Adrenal gland (tissue), 9 donors: ENCODE measurements at regions not wholly inside any gene's neighbourhood (a gene's known extent, or its start where the extent isn't known, plus 50 kb on each side); places are given as distances from the start of the nearest gene placed in this dataset.

Experiments used
- DNase-seq, 7 donors: peaks; one replicate each; pipeline ENCODE4 v3.0.0-alpha.2; 2019 to 2020
- H3K27ac ChIP-seq, 5 donors: fragments of 200-600 bp; sonication (generic) in 4 of 5; 1 replicate in 3 of 5; 2 replicates in 2 of 5; pipeline versions ENCODE4 v1.5.1 to v1.8.0; 2016 to 2020; ENCODE audit warnings: mild to moderate bottlenecking in 1 of 5
- H3K27me3 ChIP-seq: fragments of 200-600 bp; 2 replicates; pipeline ENCODE4 v1.8.0; 2021
- H3K36me3 ChIP-seq, 2 donors: fragments of 200-600 bp; replicated peaks in 1 of 2; 1 replicate in 1 of 2; 2 replicates in 1 of 2; pipeline versions ENCODE4 v1.5.1 to v1.8.0; 2018 to 2022
- H3K4me1 ChIP-seq, 2 donors: fragments of 200-600 bp; replicated peaks in 1 of 2; 1 replicate in 1 of 2; 2 replicates in 1 of 2; pipeline versions ENCODE4 v1.5.1 to v1.8.0; 2018 to 2021
- H3K4me3 ChIP-seq, 4 donors: fragments of 200-600 bp; sonication (generic) in 3 of 4; one replicate each; pipeline ENCODE4 v1.5.1; 2016 to 2018
- H3K9me3 ChIP-seq, 3 donors: fragments of 200-600 bp; sonication (generic) in 1 of 3; replicated peaks in 1 of 3; 1 replicate in 2 of 3; 2 replicates in 1 of 3; pipeline versions ENCODE4 v1.5.1 to v1.8.0; 2016 to 2021
- CTCF ChIP-seq, 6 experiments: fragments of 450-650 bp in 4 of 6; fragments of 200-600 bp in 2 of 6; sonication (generic) in 1 of 6; IDR thresholded peaks; 1 replicate in 5 of 6; 2 replicates in 1 of 6; pipeline versions ENCODE4 v1.5.1 to v1.8.0; 2016 to 2021; ENCODE audit warnings: antibody characterized with exemption in 6 of 6, mild to moderate bottlenecking in 2 of 6, moderate library complexity in 1 of 6
- POLR2A ChIP-seq, 2 donors: fragments of 450-650 bp; IDR thresholded peaks; one replicate each; pipeline ENCODE4 v1.6.1; 2017; ENCODE audit warnings: antibody characterized with exemption in 2 of 2, mild to moderate bottlenecking in 2 of 2, moderate library complexity in 1 of 2
- WGBS, 4 donors: extraction: QIAGEN DNeasy Blood & Tissue Kit in 2 of 4; methylation state at CpG; one replicate each; pipeline versions ENCODE4 v1.1.5 to v1.1.7; 2013 to 2017; 5-methylcytosine and 5-hydroxymethylcytosine counted together
- intact Hi-C, 2 donors: fragments of 100-400 bp; cut with DNase I; formaldehyde crosslinking; loops; one replicate each; pipeline versions ENCODE4 v1.14.1 to v1.15.0; 2022 to 2023
- small RNA-seq, 2 donors: library from RNA; depleted of rRNA; stranded (forward); fragments of <200 nt; gene quantifications; one replicate each; pipeline ENCODE3, GENCODE V24; 2016
- donor health status: healthy with polysubstance abuse.
- donor health status: Bipolar disorder and iron deficiency.
- donor health status: DM: yes; HTN: yes; CAD: no.
- donor health status: DM: no; HTN: no; CAD: no.
- donor health status: DM: no; HTN: no; CAD: no.

DNA sequence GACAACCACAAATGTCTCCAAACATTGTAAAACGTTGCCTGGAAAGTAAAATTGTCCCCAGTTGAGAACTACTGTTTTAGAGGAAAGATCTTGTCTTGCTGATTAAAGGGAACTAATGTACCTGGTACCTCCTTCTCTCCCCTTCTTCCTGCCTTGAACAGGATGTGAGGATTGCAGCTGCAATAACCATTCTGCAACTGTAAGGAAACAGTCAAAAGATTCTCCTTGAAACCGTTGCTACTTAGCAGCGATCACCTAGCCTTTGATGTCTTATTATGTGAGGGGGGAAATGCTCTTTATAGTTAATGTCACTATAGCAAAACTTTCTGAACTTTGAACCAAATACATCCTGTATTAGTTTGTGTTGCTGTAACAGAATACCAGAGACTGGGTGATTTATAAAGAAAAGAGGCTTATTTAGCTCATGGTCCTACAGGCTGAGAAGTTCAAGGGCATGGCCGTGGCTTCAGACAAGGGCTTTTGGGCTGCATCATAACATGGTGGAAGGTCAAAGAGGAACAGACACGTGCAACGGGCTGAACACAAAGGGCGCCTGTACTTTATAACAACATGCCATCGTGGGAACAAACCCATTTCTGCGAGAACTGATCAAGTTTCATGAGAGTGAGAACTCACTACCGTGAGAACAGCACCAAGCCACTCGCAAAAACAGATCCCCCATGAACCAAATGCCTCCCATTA, 54.2 kb upstream of the PARD3 start:
- TF ChIP-seq CTCF (IDR thresholded peaks at IDR 0.05) (no peak), POLR2A (IDR thresholded peaks at IDR 0.05) (no peak)
- Histone ChIP-seq H3K9me3 (no peaks in the 10 kb centered on the region), H3K4me3 (no peak overlapping the region), H3K27ac (no peak overlapping the region), H3K36me3 (no peaks in the 10 kb centered on the region), H3K27me3 (no peaks in the 10 kb centered on the region), H3K4me1 (peaks cover 0 to 7% of the 10 kb centered on the region in 2 donors)
- 30 to 47% (median 42%) methylated on average over 11 of the region's 11 CpGs for WGBS, 4 donors
- peak in 2 of 7 donors; percentile 8 to 17 for DNase-seq
- intact Hi-C loops = no loop called here

DNA sequence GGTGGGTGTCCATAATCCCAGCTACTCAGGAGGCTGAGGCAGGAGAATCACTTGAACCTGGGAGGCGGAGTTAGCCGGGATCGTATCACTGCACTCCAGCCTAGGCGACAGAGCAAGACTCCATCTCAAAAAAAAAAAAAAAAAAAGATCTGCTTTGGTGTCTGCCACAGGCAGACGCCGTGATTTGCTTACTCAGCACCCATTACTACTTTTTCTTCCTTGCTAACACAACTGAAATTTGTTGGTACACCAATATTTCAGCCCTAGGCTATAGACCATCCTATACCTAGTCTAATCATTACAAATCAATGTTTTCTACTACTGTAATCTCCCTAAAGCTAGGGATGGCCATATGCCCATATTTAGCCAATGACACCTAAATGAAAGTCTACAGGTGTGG, 53.5 kb upstream of the PARD3 start:
- 92 to 97% (median 94%) methylated on average over 6 of the region's 6 CpGs for WGBS, 4 donors
- H3K4me3 ChIP-seq = no peak overlapping the region
- no peaks in the 10 kb centered on the region for H3K36me3 ChIP-seq
- no peaks in the 10 kb centered on the region for H3K9me3 ChIP-seq
- no peak for TF ChIP-seq POLR2A (IDR thresholded peaks at IDR 0.05)
- TF ChIP-seq CTCF (IDR thresholded peaks at IDR 0.05) = no peak
- H3K27me3 ChIP-seq = no peaks in the 10 kb centered on the region
- no peak overlapping the region for H3K27ac ChIP-seq
- intact Hi-C loops = no loop called here
- H3K4me1 ChIP-seq = peaks cover 0 to 12% of the 10 kb centered on the region in 2 donors
- DNase-seq = no peak

- WGBS, 4 donors = 62 to 66% (median 64%) methylated on average over 3 of the region's 3 CpGs
These were observed 51.8 kb upstream of the PARD3 start for GRCh38 chr10:34866848-34867247.

More at GRCh38 chr10:34866848-34867247, 51.8 kb upstream of the PARD3 start:
- intact Hi-C loops = no loop called here
- no peak overlapping the region for H3K27ac ChIP-seq
- H3K36me3 ChIP-seq = no peaks in the 10 kb centered on the region
- peaks cover 0 to 12% of the 10 kb centered on the region in 2 donors for H3K4me1 ChIP-seq
- no peaks in the 10 kb centered on the region for H3K27me3 ChIP-seq
- no peak overlapping the region for H3K4me3 ChIP-seq
- no peaks in the 10 kb centered on the region for H3K9me3 ChIP-seq
- TF ChIP-seq CTCF (IDR thresholded peaks at IDR 0.05) (no peak), POLR2A (IDR thresholded peaks at IDR 0.05) (no peak)
- peak in 3 of 7 donors; percentile 7 to 25 (median 19) for DNase-seq

Small RNA genes in the stretch of these regions (small RNA-seq; reads per million reads assigned to genes)
- 0 reads per million in 2 donors for gene RNU6-193P
- 0 reads per million in 2 donors for gene RNU6-847P
- gene SS18L2P1 = 0 reads per million in 2 donors
